RWPE1 (cell line): ENCODE measurements at regions not wholly inside any gene's neighbourhood (a gene's known extent, or its start where the extent isn't known, plus 50 kb on each side); places are given as distances from the start of the nearest gene placed in this dataset.
A peak's percentile ranks its signal among the peaks of the same experiment; 100 is the strongest.
"Not testable (repeated sequence)": the region's sequence is repeated elsewhere in the genome, so short reads cannot be mapped to it uniquely, and the experiment has no call there.

Experiments used
- CTCF ChIA-PET: fragments of 350-600 bp; sonication (Branson Sonifier 250); formaldehyde crosslinking; extraction: SDS; loops from one replicate; lab custom pipeline; 2021; lab: Yijun Ruan, JAX
- POLR2A ChIA-PET: fragments of 400-600 bp; formaldehyde crosslinking; extraction: SDS; loops from one replicate; lab custom pipeline; 2020; ENCODE audit warnings: antibody characterized with exemption; ENCODE audit not compliant: low non-redundant PET; lab: Yijun Ruan, JAX
- DNase-seq: peaks from one replicate; pipeline ENCODE4 v3.0.0; 2012; ENCODE audit warnings: low spot score
- H3K27ac ChIP-seq: fragments of 450-650 bp; 2 replicates; pipeline ENCODE4 v1.5.1; 2017
- CTCF ChIP-seq: fragments of 450-650 bp; conservative IDR thresholded peaks from 2 replicates; pipeline ENCODE4 v1.5.1; 2017; ENCODE audit warnings: low read depth, mild to moderate bottlenecking

GRCh38 chr5:174500636-174501035 is 223.7 kb upstream of the MSX2 start:
- no peak for DNase-seq

DNA sequence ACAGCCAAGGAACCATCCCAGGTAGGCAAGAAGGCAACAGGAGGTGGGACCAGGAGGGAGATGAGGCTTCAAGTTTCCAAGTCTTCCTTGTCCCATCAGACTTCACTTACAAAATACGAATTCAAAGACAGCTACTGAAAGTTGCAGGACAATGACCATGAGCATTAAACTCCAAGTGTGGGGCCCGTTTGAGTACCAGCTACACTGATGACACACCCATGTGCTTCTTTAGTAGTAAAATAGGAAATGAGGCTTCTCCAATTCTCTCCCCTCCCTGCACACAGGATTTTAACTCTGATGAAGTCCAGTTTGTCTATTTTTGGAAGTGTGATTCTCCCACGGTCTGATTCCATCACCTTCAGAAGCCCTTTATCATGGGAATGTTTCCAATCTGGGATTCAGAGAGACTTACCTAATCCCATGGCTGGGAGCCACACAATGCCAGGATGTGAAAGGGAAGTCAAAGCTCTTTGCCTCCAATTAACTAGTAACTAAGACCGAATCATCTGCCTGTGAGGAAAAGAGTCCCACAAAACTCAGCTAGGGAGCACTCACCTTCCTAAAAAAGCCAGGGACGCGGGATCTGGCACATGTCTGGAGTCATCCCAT is 222.8 kb upstream of the MSX2 start:
- CTCF ChIA-PET, result no interaction called here
- no peak for TF ChIP-seq CTCF
- peak; percentile 39 for DNase-seq
- POLR2A ChIA-PET, result interaction anchor here (0.7 kb wide), 1 partner anchor 10 kb away, joined by 5 read pairs; no protein-coding TSS in a partner anchor
- H3K27ac ChIP-seq, result peak overlapping the region; percentile 44; the same call in 1 of the 2 replicates

More at GRCh38 chr5:174500636-174501035, 223.7 kb upstream of the MSX2 start:
- H3K27ac ChIP-seq, result no peak overlapping the region
- no peak for TF ChIP-seq CTCF
- POLR2A ChIA-PET, result no interaction called here
- CTCF ChIA-PET, result no interaction called here

DNA sequence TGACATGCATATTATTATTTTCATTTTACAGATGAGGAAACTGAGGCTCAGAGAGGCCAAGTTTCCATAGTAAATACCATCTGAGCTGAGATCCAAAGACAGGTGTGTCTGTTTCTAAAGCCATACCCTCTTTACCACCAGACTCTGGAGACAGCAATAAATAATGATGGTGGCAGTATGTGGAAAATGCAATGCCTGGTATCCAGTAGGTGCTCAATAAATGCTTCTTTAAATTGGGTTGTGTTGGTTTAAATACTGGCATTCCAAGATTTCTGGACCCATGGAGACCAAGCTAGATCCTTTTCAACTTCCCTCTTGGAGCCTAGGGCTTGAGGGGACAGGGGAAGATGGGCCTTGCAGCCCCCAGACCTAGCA is 221.3 kb upstream of the MSX2 start:
- POLR2A ChIA-PET, result no interaction called here
- TF ChIP-seq CTCF, result no peak
- CTCF ChIA-PET, result no interaction called here
- H3K27ac ChIP-seq, result peak overlapping the region; percentile 86
- no peak for DNase-seq

DNA sequence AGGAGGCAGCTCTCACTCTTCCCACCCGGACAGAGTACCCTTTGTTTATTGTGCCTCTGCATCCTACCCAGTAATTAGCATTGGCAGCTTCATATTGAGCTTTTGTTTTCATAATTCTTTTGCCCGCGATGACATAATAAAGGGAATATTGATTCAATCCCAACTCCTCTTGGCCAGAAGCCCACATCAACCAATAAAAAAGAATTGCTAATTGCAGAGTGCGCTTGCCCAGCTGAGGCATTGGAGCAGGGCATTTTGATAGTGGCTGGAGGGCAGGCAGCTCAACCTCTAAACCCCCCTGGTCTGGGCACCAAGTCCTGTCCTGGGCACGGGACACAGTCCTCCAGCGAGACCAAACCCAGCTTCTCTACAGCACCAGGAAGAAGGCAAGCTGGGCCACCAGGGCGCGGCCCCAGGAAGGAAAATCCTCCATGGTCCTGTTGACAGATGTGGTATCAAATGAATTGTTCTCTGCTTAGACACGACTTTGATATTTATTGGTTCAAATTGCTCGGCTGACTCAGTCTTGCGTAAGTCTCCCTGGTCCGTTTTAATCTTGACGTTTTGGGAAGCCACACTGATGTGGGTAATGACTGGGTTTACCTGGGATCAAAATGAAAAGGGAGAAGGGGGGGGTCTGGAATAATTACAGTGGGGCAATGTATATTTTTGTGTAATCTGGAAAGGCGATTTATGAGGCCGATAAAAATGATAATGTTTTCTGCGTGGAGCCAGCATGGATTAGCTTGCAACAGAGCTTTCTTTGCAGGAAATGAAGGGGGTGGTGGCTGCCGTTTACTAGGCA is 220.7 kb upstream of the MSX2 start:
- DNase-seq, result peak; percentile 94
- ChIA-PET POLR2A (no interaction called here), CTCF (no interaction called here)
- TF ChIP-seq CTCF, result no peak
- peak overlapping the region; percentile 86 for H3K27ac ChIP-seq

GRCh38 chr5:174504266-174504726 is 220.1 kb upstream of the MSX2 start:
- no peak for TF ChIP-seq CTCF
- ChIA-PET POLR2A (no interaction called here), CTCF (no interaction called here)
- no peak for DNase-seq
- H3K27ac ChIP-seq, result peak overlapping the region; percentile 86

DNA sequence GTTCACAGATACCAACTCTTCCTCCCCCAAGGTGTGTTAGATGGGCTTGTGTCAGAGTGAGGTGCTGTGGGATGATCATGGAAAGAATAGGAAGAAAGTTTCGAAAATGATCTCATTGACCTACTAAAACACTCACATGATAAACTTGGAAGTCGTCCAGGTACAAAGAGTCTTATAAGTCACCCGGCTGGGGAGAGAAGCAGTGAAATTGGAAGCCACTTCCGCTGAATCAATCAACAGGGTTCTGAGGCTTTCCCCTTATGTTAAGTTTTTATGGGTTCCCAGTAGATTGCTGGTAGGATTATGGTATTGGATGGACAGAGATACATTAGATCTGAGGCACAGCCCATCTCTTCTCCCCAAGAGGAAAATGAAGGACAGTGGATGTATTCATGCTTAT is 218.8 kb upstream of the MSX2 start:
- POLR2A ChIA-PET, result no interaction called here
- H3K27ac ChIP-seq, result no peak overlapping the region
- TF ChIP-seq CTCF, result no peak
- DNase-seq, result peak; percentile 74
- CTCF ChIA-PET, result no interaction called here

DNA sequence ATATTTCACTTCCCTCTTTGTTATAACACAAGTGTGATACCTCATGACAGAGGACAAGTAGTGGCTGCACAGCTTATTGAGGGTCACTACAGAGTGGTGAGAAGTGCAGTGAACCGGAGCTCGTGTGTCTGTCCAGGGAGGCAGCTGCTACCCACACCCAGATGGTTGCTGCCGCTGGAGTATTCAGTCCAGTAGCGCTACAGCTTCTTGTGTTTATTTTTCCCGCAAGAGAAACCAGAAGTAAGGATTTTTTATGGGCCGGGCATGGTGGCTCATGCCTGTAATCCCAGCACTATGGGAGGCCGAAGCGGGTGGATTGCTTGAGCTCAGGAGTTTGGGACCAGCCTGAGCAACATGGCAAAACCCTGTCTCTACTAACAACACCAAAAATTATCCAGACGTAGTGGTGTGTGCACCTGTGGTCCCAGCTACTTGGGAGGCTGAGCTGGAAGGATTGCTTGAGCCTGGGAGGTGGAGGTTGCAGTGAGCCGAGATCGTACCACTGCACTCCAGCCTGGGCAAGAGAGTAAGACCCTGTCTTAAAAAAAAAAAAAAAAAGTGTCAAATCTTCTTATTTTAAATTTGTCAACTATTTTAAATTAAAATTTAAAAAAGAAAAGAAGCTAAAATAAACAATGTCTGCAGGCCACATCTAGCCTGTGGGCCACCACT is 213.5 kb upstream of the MSX2 start:
- POLR2A ChIA-PET, result interaction anchor here (0.6 kb wide), 1 partner anchor 9 kb away, joined by 5 read pairs; no protein-coding TSS in a partner anchor
- CTCF ChIA-PET, H3K27ac ChIP-seq, DNase-seq: not testable (repeated sequence)
